ENCODE measurements at regions not wholly inside any gene's neighbourhood (a gene's known extent, or its start where the extent isn't known, plus 50 kb on each side); places are given as distances from the start of the nearest gene placed in this dataset.

DNA sequence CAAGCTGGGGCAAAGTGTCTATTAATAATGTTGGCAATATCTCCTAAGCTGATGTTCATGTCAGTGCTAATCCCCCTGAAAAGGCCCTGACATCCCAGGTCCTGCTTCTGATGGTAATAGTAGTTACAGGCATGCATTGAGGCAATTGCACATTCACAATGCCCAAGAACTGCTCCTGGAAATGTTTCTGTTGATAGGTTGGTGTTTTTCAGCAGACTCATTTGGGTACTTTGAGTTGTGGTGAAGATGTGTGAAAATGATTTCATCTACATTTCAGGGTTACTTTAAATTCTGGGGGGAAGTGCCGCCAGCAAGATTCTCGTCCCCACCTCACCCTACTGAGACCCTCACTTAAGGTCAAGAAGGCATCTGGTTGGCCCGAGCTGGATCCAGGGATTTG, 92.9 kb downstream of the BBS10 start:
- no peaks in the 10 kb centered on the region for H3K36me3 Mint-ChIP-seq

DNA sequence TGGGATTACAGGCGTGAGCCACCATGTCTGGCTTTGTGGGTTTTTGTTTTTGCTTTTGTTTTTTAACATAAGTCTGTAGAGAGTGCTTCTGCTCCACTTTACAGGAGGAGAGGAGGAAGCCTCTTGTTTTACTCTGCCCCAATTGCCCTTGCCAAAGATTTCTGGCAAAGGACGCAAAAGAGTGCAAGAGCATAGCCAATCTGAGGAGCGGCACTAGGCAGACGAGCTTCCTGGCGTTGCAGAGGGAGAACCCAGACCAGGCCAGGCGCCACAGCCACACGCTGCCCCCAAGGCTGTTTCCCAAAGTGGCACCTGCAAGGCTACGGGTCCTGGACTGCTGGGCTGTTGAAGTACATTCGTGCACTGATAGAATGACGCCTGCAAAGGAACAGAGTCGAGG, 96.2 kb downstream of the BBS10 start:
- H3K9me3 Mint-ChIP-seq = no peaks in the 10 kb centered on the region
- peaks cover 0 to 5% (median 2%) of the 10 kb centered on the region in 5 donors for H3K27me3 Mint-ChIP-seq
- no peak for ATAC-seq
- POLR2A ChIA-PET = no interaction called here
- no peaks in the 10 kb centered on the region for H3K4me1 Mint-ChIP-seq
- H3K27ac Mint-ChIP-seq = no peak overlapping the region
- DNase-seq = no peak
- H3K4me3 Mint-ChIP-seq = no peak overlapping the region
- H3K36me3 Mint-ChIP-seq = no peaks in the 10 kb centered on the region

More for the DNA sequence above, 92.9 kb downstream of the BBS10 start:
- POLR2A ChIA-PET = no interaction called here
- no peaks in the 10 kb centered on the region for H3K9me3 Mint-ChIP-seq
- peaks cover 0 to 1% (median 0%) of the 10 kb centered on the region in 4 donors for H3K4me1 Mint-ChIP-seq
- DNase-seq = no peak
- ATAC-seq = no peak
- peaks cover 0 to 6% (median 2%) of the 10 kb centered on the region in 5 donors for H3K27me3 Mint-ChIP-seq
- no peak overlapping the region for H3K4me3 Mint-ChIP-seq
- no peak overlapping the region for H3K27ac Mint-ChIP-seq

DNA sequence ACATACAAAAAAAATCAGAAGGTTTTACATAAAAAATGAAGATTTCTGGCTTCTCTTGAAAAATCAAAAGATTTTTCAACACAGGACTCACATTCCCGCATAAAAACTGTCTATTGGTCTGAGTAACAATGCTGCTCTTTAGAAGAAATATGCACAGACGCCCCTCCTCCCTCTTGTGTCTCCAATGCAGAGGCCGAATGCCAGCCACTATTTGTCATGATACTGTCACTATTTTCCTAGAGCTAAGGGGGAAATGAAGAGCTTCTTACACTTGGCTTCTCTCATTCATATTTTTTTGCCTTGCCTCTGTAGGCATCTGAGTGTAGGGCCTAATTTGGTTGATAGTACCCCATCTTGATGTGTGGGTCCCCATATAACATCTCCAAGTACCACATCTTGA, 98.0 kb downstream of the BBS10 start:
- Mint-ChIP-seq H3K27me3 (peaks cover 0 to 8% (median 5%) of the 10 kb centered on the region in 5 donors), H3K9me3 (no peaks in the 10 kb centered on the region), H3K36me3 (no peaks in the 10 kb centered on the region), H3K4me3 (no peak overlapping the region), H3K4me1 (no peaks in the 10 kb centered on the region), H3K27ac (no peak overlapping the region)
- ATAC-seq (no peak), DNase-seq (no peak)
- POLR2A ChIA-PET = no interaction called here

DNA sequence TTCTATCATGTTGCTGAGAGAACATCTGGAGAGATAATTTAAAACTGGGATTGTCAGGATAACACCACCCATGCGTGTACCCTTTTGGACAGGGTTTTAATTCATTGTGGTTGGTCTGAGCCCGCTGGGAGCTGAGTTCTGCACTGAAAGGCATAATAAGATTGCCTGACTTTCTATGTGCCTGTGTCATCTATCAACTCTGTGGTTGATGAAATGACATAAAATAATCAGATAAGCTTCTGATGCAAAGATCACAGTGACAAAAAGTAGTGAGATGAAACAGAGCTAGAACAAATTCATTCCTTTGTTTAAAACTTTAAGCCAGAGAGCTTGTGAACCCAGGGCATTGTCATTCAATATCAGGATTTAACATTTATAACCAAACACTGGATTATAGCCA, 98.7 kb downstream of the BBS10 start:
- no peak overlapping the region for H3K4me3 Mint-ChIP-seq
- POLR2A ChIA-PET = no interaction called here

DNA sequence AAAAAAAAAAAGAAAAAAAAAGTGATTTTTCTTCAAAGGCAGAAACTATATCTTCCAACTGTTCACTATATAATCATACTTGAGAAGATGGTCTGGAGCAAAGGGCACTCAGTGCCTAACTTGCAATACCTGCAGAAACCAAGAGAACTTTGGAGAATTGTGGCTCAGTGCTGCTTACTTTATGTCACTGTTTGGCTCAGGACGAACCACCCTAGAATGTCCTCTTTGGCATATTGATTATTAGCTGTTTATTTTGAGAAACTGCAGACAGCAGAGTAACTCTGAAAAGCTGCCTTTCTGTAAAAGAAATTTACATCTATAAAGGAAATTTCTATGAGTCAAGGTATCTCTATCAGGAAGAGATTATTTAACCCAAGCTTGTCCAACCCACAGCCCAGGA, 100.2 kb downstream of the BBS10 start:
- no peak overlapping the region for H3K4me3 Mint-ChIP-seq
- DNase-seq = no peak
- H3K27ac Mint-ChIP-seq = no peak overlapping the region
- H3K36me3 Mint-ChIP-seq = no peaks in the 10 kb centered on the region
- ATAC-seq = no peak
- POLR2A ChIA-PET = no interaction called here
- H3K9me3 Mint-ChIP-seq = no peaks in the 10 kb centered on the region
- no peaks in the 10 kb centered on the region for H3K4me1 Mint-ChIP-seq
- peaks cover 3 to 10% (median 7%) of the 10 kb centered on the region in 5 donors for H3K27me3 Mint-ChIP-seq

More for the DNA sequence above, 98.7 kb downstream of the BBS10 start:
- DNase-seq (no peak), ATAC-seq (no peak)
- H3K4me1 Mint-ChIP-seq = no peaks in the 10 kb centered on the region
- H3K27ac Mint-ChIP-seq = no peak overlapping the region
- H3K36me3 Mint-ChIP-seq = no peaks in the 10 kb centered on the region
- no peaks in the 10 kb centered on the region for H3K9me3 Mint-ChIP-seq
- peaks cover under 1 to 8% (median 5%) of the 10 kb centered on the region in 5 donors for H3K27me3 Mint-ChIP-seq

DNA sequence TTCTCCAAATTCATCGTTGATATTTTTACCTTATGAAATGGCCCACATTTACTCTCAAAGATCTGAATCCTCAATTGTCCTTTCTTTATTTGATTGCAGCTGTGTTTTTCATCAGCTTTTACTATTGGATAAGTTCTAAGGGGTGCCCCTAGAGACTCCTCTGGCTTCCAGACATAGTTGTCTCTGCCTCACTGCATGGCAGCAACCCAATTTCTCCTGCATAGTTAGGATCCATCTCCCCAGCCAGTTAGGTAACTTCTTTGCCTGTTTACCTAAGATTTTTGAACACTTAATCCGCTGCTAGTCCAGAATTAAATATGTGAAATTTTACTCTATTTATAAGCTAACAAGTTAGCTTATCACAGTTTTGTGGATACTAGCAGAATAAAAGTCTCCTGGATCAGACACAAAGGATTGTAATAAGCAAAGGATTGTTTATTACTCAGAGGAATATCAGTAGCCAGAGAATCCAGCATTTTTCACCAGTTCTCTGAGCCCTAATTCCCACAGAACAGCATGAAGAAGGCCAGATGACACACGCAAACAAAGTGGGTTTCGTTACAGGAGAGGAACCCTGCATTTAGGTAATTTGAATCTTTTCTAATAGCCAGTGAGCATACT, 101.1 kb downstream of the BBS10 start:
- Mint-ChIP-seq H3K4me3 (no peak overlapping the region), H3K9me3 (no peaks in the 10 kb centered on the region), H3K27ac (no peak overlapping the region), H3K27me3 (peaks cover 3 to 10% (median 7%) of the 10 kb centered on the region in 5 donors), H3K36me3 (no peaks in the 10 kb centered on the region), H3K4me1 (no peaks in the 10 kb centered on the region)
- POLR2A ChIA-PET = no interaction called here
- DNase-seq = no peak
- ATAC-seq = no peak

DNA sequence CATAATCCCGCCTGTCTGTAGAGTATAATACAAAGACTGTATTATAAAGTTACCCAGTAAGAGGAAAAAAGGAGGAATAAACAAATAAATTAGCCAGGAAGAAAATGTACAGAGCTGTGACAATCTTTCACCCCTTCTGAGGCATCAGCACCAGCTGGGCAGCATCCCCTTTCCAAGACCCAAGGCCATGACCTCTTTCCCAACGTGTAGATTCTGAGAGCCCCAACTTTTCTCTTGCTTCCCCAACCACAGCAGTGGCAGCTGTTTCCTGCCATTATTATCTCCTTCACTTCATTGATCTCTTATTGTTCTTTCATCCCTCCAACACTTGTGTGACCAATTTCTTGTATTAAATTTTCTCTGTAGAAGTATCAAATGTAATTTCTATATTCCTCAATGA, 101.6 kb downstream of the BBS10 start:
- H3K4me3 Mint-ChIP-seq = no peak overlapping the region
- POLR2A ChIA-PET = no interaction called here

DNA sequence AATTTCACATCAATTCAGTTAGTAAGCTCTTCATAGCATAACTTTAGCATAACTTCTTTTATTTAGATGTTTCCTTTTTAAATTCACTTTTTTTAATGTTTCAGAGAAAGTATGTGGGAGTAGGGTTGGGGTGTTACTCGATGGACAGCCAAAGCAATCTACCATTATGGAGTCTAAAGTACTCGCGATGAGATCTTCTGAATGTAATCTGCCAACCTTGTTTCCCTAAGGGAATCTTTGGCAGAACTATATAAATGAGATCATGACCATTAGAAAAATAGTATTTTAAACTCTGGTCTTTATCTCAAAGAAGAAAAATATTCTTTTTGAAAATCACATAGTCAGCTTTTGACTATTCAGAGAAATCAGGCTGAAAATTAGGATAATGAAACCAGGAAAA, 103.9 kb downstream of the BBS10 start:
- no peak overlapping the region for H3K4me3 Mint-ChIP-seq
- H3K9me3 Mint-ChIP-seq = no peaks in the 10 kb centered on the region
- DNase-seq = no peak
- no peaks in the 10 kb centered on the region for H3K36me3 Mint-ChIP-seq
- H3K27me3 Mint-ChIP-seq = peaks cover 3 to 10% (median 7%) of the 10 kb centered on the region in 5 donors
- POLR2A ChIA-PET = no interaction called here
- ATAC-seq = no peak
- no peak overlapping the region for H3K27ac Mint-ChIP-seq
- H3K4me1 Mint-ChIP-seq = no peaks in the 10 kb centered on the region

More for the DNA sequence above, 101.6 kb downstream of the BBS10 start:
- no peaks in the 10 kb centered on the region for H3K4me1 Mint-ChIP-seq
- ATAC-seq (no peak), DNase-seq (no peak)
- H3K36me3 Mint-ChIP-seq = no peaks in the 10 kb centered on the region
- no peaks in the 10 kb centered on the region for H3K9me3 Mint-ChIP-seq
- peaks cover 3 to 10% (median 7%) of the 10 kb centered on the region in 5 donors for H3K27me3 Mint-ChIP-seq
- H3K27ac Mint-ChIP-seq = no peak overlapping the region

DNA sequence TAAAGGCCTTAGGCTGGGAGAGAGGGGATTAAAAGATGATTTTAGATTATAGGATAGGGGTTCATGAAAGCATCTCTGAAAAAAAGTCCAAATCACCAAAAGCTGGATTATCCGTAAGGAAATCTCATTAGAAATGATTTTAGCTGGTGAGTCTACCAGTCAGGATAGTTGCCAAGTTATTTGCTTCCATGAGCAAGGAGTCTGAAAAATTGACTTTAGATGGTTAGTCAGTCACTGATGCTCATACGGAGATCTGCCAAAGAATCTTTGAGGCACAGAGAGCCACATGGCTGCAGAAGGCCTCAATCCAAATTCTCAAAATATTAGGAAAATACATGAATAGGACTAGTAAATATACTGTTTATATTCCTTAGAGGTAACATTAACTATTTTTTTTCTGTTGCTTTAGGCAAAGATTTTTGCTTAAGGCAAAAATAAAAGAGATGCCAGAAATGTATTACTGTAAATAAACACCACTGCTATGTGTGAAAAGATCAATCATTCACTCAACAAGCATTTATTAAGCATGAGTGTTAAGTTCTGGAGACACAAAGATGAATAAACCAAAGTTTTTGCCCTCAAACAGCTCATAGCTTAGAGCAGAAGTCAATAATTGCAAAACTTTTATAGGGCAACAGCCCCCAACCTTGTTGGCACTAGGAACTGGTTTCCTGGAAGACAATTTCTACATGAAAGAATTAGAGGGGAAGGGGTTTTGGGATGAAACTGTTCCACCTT, 105.2 kb downstream of the BBS10 start:
- POLR2A ChIA-PET = no interaction called here
- Mint-ChIP-seq H3K4me3 (no peak overlapping the region), H3K36me3 (no peaks in the 10 kb centered on the region), H3K9me3 (no peaks in the 10 kb centered on the region), H3K27me3 (peaks cover 3 to 10% (median 5%) of the 10 kb centered on the region in 5 donors), H3K4me1 (no peaks in the 10 kb centered on the region), H3K27ac (no peak overlapping the region)
- no peak for DNase-seq
- no peak for ATAC-seq

DNA sequence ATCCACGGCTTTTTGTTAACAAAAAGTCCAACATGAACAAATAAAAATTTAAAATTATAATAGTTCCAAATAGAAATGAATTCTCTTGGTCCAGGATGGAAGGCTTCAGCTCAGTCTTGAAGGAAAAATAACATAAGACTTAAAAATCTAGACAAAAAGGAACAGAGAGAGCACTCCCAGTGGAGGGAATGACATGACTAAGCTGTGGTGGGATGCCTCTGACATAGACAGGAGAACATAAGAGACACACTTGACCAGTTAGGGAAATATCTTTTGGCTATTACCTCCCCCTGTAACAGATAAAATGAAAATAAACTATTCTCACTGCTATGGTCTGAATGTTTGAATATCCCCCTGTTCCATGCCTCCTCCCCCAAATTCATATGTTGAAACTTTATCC, 106.8 kb downstream of the BBS10 start:
- POLR2A ChIA-PET = no interaction called here
- Mint-ChIP-seq H3K4me3 (no peak overlapping the region), H3K27me3 (peaks cover under 1 to 10% (median 3%) of the 10 kb centered on the region in 5 donors), H3K4me1 (no peaks in the 10 kb centered on the region), H3K9me3 (no peaks in the 10 kb centered on the region), H3K36me3 (no peaks in the 10 kb centered on the region), H3K27ac (no peak overlapping the region)
- DNase-seq (no peak), ATAC-seq (no peak)

DNA sequence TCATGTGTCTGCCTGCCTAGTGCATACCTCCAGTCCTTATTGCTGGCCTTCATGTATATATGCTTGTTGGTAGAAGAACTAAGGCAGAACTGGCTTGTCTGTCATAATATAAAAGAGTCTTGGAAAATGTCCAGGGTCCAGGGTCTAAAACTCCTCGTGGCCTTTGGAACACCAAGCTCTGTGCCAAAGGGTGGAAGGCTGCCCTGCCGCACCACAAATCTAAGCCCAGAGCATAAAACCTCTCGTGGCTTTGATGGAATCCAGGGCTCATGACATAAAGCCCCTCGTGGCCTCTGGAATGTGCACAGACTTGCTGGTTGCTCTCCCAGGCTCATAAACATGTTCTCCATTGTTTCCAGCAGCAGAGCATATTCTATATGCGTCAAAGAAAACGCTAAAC, 107.9 kb downstream of the BBS10 start:
- POLR2A ChIA-PET = no interaction called here
- Mint-ChIP-seq H3K4me3 (no peak overlapping the region), H3K9me3 (no peaks in the 10 kb centered on the region), H3K27ac (no peak overlapping the region), H3K27me3 (peaks cover 0 to 10% (median 1%) of the 10 kb centered on the region in 5 donors), H3K4me1 (no peaks in the 10 kb centered on the region), H3K36me3 (no peaks in the 10 kb centered on the region)
- ATAC-seq = no peak
- DNase-seq = no peak

DNA sequence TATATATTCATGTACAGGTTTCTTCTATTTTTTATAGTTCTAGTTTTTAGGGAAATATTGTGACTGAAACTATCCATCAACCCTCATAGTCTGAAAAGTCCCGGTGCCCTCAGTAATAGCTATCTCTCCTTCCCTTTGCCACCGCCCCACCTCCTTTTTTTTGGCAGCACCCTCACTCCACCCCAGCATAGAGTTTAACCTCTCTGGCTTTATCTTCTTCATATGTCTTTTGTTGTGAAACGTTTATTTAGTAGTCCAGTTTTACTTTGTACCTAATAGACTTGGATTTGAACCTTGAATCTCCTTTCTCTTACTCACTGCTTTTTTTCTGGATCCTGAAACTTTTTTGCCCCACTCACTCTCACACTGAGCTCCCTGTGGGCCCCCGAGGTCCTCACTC, 109.5 kb downstream of the BBS10 start:
- ATAC-seq = no peak
- no peaks in the 10 kb centered on the region for H3K36me3 Mint-ChIP-seq
- H3K27me3 Mint-ChIP-seq = peaks cover 0 to 5% (median 2%) of the 10 kb centered on the region in 5 donors
- no peak overlapping the region for H3K4me3 Mint-ChIP-seq
- DNase-seq = no peak
- H3K9me3 Mint-ChIP-seq = no peaks in the 10 kb centered on the region
- POLR2A ChIA-PET = no interaction called here
- H3K4me1 Mint-ChIP-seq = no peaks in the 10 kb centered on the region
- H3K27ac Mint-ChIP-seq = no peak overlapping the region

DNA sequence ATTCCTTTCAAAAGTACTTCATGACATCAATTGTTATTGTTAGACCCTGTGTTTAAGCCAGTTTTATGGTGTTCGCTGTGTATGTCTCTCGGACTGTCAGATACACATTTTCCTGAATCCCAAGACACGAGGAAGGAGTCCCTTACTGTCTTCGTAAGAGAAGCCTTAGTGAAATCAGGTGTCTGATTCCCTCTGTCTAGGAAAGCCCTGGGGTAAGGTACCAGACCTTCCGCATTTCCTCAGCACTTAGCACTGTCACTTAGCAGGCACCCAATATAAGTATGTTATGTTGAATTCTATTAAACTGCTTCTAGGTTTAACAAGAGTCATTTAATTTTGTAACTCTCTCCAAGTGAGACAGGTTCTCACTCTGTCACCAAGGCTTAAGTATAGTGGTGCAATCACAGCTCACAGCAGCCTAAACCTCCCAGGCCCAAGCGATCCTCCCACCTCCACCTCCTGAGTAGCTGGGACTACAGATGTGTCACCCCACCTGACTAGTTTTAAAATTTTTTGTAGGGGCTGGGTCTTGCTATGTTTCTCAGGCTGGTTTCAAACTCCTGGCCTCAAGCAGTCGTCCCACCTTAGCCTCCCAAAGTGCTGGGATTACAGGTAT, 111.0 kb downstream of the BBS10 start:
- Mint-ChIP-seq H3K27me3 (peaks cover 0 to 6% (median 2%) of the 10 kb centered on the region in 5 donors), H3K27ac (no peak overlapping the region), H3K36me3 (no peaks in the 10 kb centered on the region), H3K4me3 (no peak overlapping the region), H3K4me1 (no peaks in the 10 kb centered on the region), H3K9me3 (no peaks in the 10 kb centered on the region)
- ATAC-seq (no peak), DNase-seq (no peak)
- POLR2A ChIA-PET = no interaction called here

All from naive thymus-derived CD8-positive, alpha-beta T cell (primary cell).